OCI-LY7 (cell line): ENCODE measurements at regions not wholly inside any gene's neighbourhood (a gene's known extent, or its start where the extent isn't known, plus 50 kb on each side); places are given as distances from the start of the nearest gene placed in this dataset.

Experiments used
- EZH2phosphoT487 ChIP-seq: fragments of 200-600 bp; sonication (generic); IDR thresholded peaks from 2 replicates; pipeline ENCODE4 v1.6.1; 2018; ENCODE audit warnings: low read depth, borderline replicate concordance, mild to moderate bottlenecking, mixed run types, antibody characterized with exemption, low read length, moderate library complexity, mixed read lengths
- TF ChIP-seq, protein P1 (sequence below): fragments of 200-600 bp; sonication (generic); conservative IDR thresholded peaks from 2 replicates; pipeline ENCODE4 v1.5.1; 2014; ENCODE audit warnings: mild to moderate bottlenecking, antibody characterized with exemption, low read length, moderate library complexity, mixed read lengths

DNA sequence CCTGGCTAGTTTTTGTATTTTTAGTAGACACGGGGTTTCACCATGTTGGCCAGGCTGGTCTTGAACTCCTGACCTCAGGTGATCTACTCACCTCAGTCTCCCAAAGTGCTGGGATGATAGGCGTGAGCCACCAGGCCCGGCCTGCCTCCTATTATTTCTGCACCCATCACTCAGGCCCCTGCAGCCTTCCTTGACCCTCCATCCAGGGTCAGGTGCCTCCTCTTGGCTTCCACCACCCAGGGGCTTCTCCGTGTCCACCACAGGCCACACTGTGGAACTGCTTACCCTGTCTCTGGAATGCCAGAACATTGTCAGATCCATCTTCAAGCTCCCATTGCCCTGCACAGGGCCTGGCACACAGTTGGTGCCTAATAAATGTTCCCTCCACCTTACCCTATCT lies 75.4 kb upstream of the RTL6 start:
- TF ChIP-seq, protein P1, sequence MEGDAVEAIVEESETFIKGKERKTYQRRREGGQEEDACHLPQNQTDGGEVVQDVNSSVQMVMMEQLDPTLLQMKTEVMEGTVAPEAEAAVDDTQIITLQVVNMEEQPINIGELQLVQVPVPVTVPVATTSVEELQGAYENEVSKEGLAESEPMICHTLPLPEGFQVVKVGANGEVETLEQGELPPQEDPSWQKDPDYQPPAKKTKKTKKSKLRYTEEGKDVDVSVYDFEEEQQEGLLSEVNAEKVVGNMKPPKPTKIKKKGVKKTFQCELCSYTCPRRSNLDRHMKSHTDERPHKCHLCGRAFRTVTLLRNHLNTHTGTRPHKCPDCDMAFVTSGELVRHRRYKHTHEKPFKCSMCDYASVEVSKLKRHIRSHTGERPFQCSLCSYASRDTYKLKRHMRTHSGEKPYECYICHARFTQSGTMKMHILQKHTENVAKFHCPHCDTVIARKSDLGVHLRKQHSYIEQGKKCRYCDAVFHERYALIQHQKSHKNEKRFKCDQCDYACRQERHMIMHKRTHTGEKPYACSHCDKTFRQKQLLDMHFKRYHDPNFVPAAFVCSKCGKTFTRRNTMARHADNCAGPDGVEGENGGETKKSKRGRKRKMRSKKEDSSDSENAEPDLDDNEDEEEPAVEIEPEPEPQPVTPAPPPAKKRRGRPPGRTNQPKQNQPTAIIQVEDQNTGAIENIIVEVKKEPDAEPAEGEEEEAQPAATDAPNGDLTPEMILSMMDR: no peak
- no peak for TF ChIP-seq EZH2phosphoT487
